Gastrocnemius medialis (tissue), 4 donors: ENCODE measurements at regions not wholly inside any gene's neighbourhood (a gene's known extent, or its start where the extent isn't known, plus 50 kb on each side); places are given as distances from the start of the nearest gene placed in this dataset.

Source experiments
- POLR2A ChIP-seq, 2 donors: fragments of 450-650 bp; IDR thresholded peaks; one replicate each; pipeline ENCODE4 v1.6.1; 2017; ENCODE audit warnings: antibody characterized with exemption in 2 of 2, mild to moderate bottlenecking in 2 of 2, moderate library complexity in 2 of 2
- TF ChIP-seq, protein P1 (sequence below), 5 experiments: fragments of 450-650 bp in 3 of 5; fragments of 200-600 bp in 2 of 5; sonication (generic) in 2 of 5; IDR thresholded peaks in 4 of 5; conservative IDR thresholded peaks in 1 of 5; 1 replicate in 4 of 5; 2 replicates in 1 of 5; pipeline ENCODE4 v1.5.1; 2016 to 2019; ENCODE audit warnings: antibody characterized with exemption in 5 of 5, mild to moderate bottlenecking in 3 of 5, moderate library complexity in 3 of 5

DNA sequence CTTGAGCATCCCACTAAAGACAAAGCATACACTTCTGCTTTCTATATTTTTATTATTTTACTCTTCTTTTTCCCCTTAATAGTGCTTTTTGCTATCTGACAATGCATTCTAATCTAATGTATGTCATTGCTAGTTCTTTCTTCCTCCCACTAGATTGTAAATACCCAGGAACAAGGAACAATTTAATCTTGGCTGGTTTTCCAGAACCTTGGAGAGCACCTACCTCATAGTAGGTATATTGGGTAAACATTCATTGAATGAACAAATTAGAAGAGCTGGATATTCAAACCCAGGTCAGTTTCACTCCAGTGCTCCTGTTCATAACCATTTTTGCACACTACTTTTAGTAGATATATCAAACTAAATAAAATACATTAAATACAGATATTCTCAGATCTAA lies 1617.6 kb upstream of the SLC10A2 start:
- TF ChIP-seq, protein P1, sequence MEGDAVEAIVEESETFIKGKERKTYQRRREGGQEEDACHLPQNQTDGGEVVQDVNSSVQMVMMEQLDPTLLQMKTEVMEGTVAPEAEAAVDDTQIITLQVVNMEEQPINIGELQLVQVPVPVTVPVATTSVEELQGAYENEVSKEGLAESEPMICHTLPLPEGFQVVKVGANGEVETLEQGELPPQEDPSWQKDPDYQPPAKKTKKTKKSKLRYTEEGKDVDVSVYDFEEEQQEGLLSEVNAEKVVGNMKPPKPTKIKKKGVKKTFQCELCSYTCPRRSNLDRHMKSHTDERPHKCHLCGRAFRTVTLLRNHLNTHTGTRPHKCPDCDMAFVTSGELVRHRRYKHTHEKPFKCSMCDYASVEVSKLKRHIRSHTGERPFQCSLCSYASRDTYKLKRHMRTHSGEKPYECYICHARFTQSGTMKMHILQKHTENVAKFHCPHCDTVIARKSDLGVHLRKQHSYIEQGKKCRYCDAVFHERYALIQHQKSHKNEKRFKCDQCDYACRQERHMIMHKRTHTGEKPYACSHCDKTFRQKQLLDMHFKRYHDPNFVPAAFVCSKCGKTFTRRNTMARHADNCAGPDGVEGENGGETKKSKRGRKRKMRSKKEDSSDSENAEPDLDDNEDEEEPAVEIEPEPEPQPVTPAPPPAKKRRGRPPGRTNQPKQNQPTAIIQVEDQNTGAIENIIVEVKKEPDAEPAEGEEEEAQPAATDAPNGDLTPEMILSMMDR (IDR thresholded peaks at IDR 0.05 in 4 of 5, conservative IDR thresholded peaks at IDR 0.05 in 1 of 5) = no peak
- TF ChIP-seq POLR2A (IDR thresholded peaks at IDR 0.05) = no peak
